ENCODE measurements at regions not wholly inside any gene's neighbourhood (a gene's known extent, or its start where the extent isn't known, plus 50 kb on each side); places are given as distances from the start of the nearest gene placed in this dataset.

GRCh38 chr10:62880162-62880561 is 64.0 kb upstream of the EGR2 start:
- no peak for DNase-seq (ENCODE audit: low read depth in 3 of 3)

GRCh38 chr10:62873866-62874265 is 57.7 kb upstream of the EGR2 start:
- no peak for DNase-seq (ENCODE audit: low read depth in 3 of 3)

GRCh38 chr10:62870866-62871265 is 54.7 kb upstream of the EGR2 start:
- peak in 1 of 3 experiments; percentile 22 for DNase-seq (ENCODE audit: low read depth in 3 of 3)

- no peak for DNase-seq (ENCODE audit: low read depth in 3 of 3)
These were observed 53.8 kb upstream of the EGR2 start for GRCh38 chr10:62869958-62870357.

GRCh38 chr10:62866941-62867340 is 50.8 kb upstream of the EGR2 start:
- no peak for DNase-seq (ENCODE audit: low read depth in 3 of 3)

- DNase-seq (ENCODE audit: low read depth in 3 of 3) = no peak
These were observed 50.3 kb upstream of the EGR2 start for GRCh38 chr10:62866451-62866850.
